ENCODE measurements at regions not wholly inside any gene's neighbourhood (a gene's known extent, or its start where the extent isn't known, plus 50 kb on each side); places are given as distances from the start of the nearest gene placed in this dataset.
A peak's percentile ranks its signal among the peaks of the same experiment; 100 is the strongest.

DNA sequence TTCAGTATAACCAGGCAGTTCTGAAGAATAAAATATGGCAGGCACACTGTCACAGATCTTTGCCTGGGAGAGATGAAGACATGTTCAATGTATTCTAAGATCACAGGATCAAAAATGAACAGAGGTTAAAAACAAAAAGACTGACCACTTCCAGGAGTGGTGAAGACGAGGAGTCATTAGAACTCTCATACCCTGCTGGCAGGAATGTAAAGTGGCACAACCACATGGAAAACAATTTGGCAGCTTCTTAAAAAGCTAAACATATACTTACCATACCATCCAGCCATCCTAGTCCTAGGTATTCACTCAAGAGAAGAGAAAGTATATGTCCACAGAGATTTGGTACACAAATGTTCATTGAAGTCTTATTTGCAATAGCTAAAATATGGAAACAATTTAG lies 406.3 kb downstream of the NPIPA8 start:
- no peaks in the 10 kb centered on the region for H3K27me3 ChIP-seq
- H3K4me1 ChIP-seq = no peaks in the 10 kb centered on the region
- no peak overlapping the region for H3K4me3 ChIP-seq
- H3K27ac ChIP-seq = no peak overlapping the region
- no peaks in the 10 kb centered on the region for H3K36me3 ChIP-seq
- TF ChIP-seq POLR2A (IDR thresholded peaks at IDR 0.05) (no peak), POLR2AphosphoS5 (IDR thresholded peaks at IDR 0.05) (no peak), EP300 (IDR thresholded peaks at IDR 0.05) (no peak)
- TF ChIP-seq, protein P1, sequence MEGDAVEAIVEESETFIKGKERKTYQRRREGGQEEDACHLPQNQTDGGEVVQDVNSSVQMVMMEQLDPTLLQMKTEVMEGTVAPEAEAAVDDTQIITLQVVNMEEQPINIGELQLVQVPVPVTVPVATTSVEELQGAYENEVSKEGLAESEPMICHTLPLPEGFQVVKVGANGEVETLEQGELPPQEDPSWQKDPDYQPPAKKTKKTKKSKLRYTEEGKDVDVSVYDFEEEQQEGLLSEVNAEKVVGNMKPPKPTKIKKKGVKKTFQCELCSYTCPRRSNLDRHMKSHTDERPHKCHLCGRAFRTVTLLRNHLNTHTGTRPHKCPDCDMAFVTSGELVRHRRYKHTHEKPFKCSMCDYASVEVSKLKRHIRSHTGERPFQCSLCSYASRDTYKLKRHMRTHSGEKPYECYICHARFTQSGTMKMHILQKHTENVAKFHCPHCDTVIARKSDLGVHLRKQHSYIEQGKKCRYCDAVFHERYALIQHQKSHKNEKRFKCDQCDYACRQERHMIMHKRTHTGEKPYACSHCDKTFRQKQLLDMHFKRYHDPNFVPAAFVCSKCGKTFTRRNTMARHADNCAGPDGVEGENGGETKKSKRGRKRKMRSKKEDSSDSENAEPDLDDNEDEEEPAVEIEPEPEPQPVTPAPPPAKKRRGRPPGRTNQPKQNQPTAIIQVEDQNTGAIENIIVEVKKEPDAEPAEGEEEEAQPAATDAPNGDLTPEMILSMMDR (IDR thresholded peaks at IDR 0.05) = no peak
- H3K9me3 ChIP-seq = peaks cover 0 to 9% (median 0%) of the 10 kb centered on the region in 3 donors
- no peak for ATAC-seq
- WGBS, 2 donors (ENCODE audit: low coverage in 1 of 2) = 60 to 67% methylated on average over 1 of the region's 1 CpG

DNA sequence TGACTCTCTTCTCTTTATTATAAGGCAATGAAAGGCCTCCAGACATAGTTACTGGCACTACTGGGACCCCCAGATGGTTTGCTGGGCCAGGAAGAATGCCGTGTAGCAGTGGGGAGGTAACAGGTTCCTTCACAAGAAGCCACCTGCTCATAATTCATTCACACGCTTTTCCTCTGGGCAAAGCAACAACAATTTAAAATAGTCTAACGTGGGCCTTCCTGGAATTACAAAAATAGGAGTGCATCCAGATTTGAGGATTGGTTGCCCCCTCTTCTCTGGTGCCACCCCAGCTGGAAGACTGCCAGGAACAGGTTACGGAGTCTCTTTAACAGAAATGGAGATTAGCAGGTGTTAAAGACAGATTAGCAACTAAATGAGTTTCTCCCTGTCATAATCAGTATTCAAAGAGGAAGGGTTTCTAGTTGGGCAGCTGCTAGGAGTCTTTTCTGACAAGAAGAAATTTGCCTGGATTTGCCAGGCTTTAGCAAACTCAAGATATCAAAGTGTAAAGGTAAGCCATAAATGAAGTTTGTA lies 409.6 kb downstream of the NPIPA8 start:
- ATAC-seq = no peak
- H3K4me3 ChIP-seq = no peak overlapping the region
- no peak for TF ChIP-seq POLR2AphosphoS5 (IDR thresholded peaks at IDR 0.05)
- TF ChIP-seq, protein P1 (IDR thresholded peaks at IDR 0.05) = no peak
- TF ChIP-seq EP300 (IDR thresholded peaks at IDR 0.05) = no peak
- no peak for TF ChIP-seq POLR2A (IDR thresholded peaks at IDR 0.05)

DNA sequence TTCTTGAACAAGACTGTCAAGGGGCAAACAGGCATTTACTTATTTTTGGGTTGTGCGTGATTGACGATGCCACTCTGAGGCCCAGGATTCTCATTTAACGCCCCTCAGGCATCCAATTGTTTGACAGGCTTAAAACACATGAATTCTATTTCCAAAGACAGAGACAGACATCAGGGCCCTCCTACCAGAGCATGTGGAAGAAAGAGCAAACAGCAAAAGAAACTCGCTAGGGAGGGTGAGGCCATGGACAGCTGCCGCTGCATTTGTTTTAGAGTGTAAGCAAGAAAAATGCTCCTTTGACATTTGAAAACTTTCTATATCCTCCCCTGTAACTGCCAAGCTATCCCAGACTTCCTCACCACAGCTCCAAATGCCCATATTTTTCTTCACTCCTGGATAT lies 410.1 kb downstream of the NPIPA8 start:
- no peak for ATAC-seq
- H3K36me3 ChIP-seq = no peaks in the 10 kb centered on the region
- H3K27ac ChIP-seq = no peak overlapping the region
- no peak overlapping the region for H3K4me3 ChIP-seq
- no peaks in the 10 kb centered on the region for H3K27me3 ChIP-seq
- H3K4me1 ChIP-seq = no peaks in the 10 kb centered on the region
- TF ChIP-seq POLR2AphosphoS5 (IDR thresholded peaks at IDR 0.05) (no peak), POLR2A (IDR thresholded peaks at IDR 0.05) (no peak), EP300 (IDR thresholded peaks at IDR 0.05) (no peak)
- peaks cover 0 to 19% (median 0%) of the 10 kb centered on the region in 3 donors for H3K9me3 ChIP-seq
- WGBS, 2 donors (ENCODE audit: low coverage in 1 of 2) = 42 to 86% methylated on average over 3 of the region's 5 CpGs

More for the DNA sequence above, 409.6 kb downstream of the NPIPA8 start:
- Histone ChIP-seq H3K9me3 (peaks cover 0 to 15% (median 0%) of the 10 kb centered on the region in 3 donors), H3K27me3 (no peaks in the 10 kb centered on the region), H3K4me1 (no peaks in the 10 kb centered on the region), H3K27ac (no peak overlapping the region), H3K36me3 (no peaks in the 10 kb centered on the region)
- WGBS, 2 donors (ENCODE audit: low coverage in 1 of 2) = 51 to 59% methylated on average over 3 to 4 of the region's 4 CpGs

DNA sequence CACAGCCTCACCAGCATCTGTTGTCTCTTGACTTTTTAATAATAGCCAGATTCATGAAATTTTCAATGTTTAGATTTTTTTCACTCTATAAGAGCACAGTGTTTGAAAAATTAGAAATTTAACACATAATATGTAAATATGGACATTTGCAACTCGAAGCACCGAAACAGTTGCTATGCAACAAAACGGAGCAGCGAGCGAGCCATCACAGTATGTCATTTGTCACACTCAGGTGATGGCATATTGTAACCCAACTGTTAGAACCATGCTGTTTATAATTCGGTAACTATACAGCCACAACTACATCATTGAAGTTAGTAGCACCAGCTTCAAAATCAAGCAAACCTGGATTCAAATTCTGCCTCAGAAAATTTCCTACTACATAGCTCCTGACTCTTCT lies 410.8 kb downstream of the NPIPA8 start:
- Histone ChIP-seq H3K4me1 (no peaks in the 10 kb centered on the region), H3K27ac (no peak overlapping the region), H3K36me3 (no peaks in the 10 kb centered on the region), H3K27me3 (no peaks in the 10 kb centered on the region), H3K9me3 (peaks cover 0 to 23% (median 0%) of the 10 kb centered on the region in 3 donors), H3K4me3 (no peak overlapping the region)
- TF ChIP-seq, protein P1 (IDR thresholded peaks at IDR 0.05) = no peak
- TF ChIP-seq POLR2AphosphoS5 (IDR thresholded peaks at IDR 0.05) (no peak), EP300 (IDR thresholded peaks at IDR 0.05) (no peak), POLR2A (IDR thresholded peaks at IDR 0.05) (no peak)
- no peak for ATAC-seq
- 71 to 86% methylated on average over 1 to 6 of the region's 6 CpGs for WGBS, 2 donors (ENCODE audit: low coverage in 1 of 2)

DNA sequence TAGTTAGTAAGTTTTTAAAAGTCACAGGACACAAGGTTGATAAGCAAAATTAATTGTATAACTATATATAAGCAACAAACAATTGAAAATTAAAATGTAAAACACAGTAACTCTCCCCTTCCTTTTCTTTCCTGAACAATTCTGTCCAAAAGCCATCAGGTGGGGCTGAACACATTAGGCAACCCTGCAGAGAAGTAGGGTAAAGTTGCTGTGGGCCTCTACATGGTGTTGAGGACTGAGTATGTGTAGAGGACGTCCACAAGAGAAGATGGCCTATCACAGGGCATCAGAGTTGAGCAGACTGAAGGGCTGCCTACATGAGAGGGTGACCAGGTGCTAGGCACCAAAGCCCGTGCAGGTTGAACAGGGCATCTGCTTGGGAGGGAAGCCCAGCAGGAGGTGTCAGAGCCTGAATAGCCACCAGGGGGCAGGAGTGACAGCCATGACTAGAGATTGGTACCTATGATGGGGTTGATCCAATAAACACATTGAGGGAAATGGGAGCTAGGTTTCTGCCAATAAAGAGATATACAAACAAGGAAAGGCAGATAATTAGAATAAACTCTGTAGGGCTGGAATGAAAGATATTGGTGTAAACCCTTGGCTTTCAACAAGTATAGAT lies 415.1 kb downstream of the NPIPA8 start:
- H3K4me3 ChIP-seq = no peak overlapping the region
- no peak overlapping the region for H3K27ac ChIP-seq

More for the DNA sequence above, 415.1 kb downstream of the NPIPA8 start:
- H3K9me3 ChIP-seq = peaks cover 0 to 31% (median 3%) of the 10 kb centered on the region in 3 donors
- WGBS, 2 donors (ENCODE audit: low coverage in 1 of 2) = 44 to 76% methylated on average over 2 of the region's 2 CpGs
- no peak for ATAC-seq
- no peaks in the 10 kb centered on the region for H3K4me1 ChIP-seq
- TF ChIP-seq, protein P1 (IDR thresholded peaks at IDR 0.05) = peak in 1 of 4 experiments; percentile 17
- TF ChIP-seq POLR2A (IDR thresholded peaks at IDR 0.05) = no peak
- no peaks in the 10 kb centered on the region for H3K36me3 ChIP-seq
- no peaks in the 10 kb centered on the region for H3K27me3 ChIP-seq

All from gastroesophageal sphincter (tissue), 4 donors.